Stimulated activated CD4-positive, alpha-beta T cell treated with anti-CD3 and anti-CD28 coated beads, Interleukin-12 subunit alpha, Interleukin-12 subunit beta, amount 100 ng/mL, for 24 hours (primary cell): ENCODE measurements at regions not wholly inside any gene's neighbourhood (a gene's known extent, or its start where the extent isn't known, plus 50 kb on each side); places are given as distances from the start of the nearest gene placed in this dataset.
"Not testable (repeated sequence)": the region's sequence is repeated elsewhere in the genome, so short reads cannot be mapped to it uniquely, and the experiment has no call there.

ENCODE experiments used
- DNase-seq, 2 experiments: peaks; one replicate each; pipeline ENCODE4 v3.0.0-alpha.2; 2020; ENCODE audit warnings: low read depth in 2 of 2

GRCh38 chr6:147909640-147910039 is 401.1 kb downstream of the SAMD5 start:
- DNase-seq: no peak

- DNase-seq: no peak
Measured at GRCh38 chr6:147910281-147910680, 401.8 kb downstream of the SAMD5 start.

- DNase-seq: no peak
Measured at GRCh38 chr6:147911057-147911456, 402.6 kb downstream of the SAMD5 start.

GRCh38 chr6:147911686-147912085 is 403.2 kb downstream of the SAMD5 start:
- no peak for DNase-seq

GRCh38 chr6:147922799-147923198 is 414.3 kb downstream of the SAMD5 start:
- DNase-seq: no peak

GRCh38 chr6:147924598-147924997 is 416.1 kb downstream of the SAMD5 start:
- no peak for DNase-seq

GRCh38 chr6:147925826-147926225 is 416.8 kb upstream of the SASH1 start:
- no peak for DNase-seq

- DNase-seq: no peak
Measured at GRCh38 chr6:147930745-147931144, 411.9 kb upstream of the SASH1 start.

GRCh38 chr6:147933224-147933623 is 409.4 kb upstream of the SASH1 start:
- DNase-seq: no peak

- no peak for DNase-seq
Measured at GRCh38 chr6:147935656-147936055, 407.0 kb upstream of the SASH1 start.

GRCh38 chr6:147936703-147937470 is 405.8 kb upstream of the SASH1 start:
- no peak for DNase-seq

- no peak for DNase-seq
Measured at GRCh38 chr6:147941143-147941542, 401.5 kb upstream of the SASH1 start.

- DNase-seq: no peak
Measured at GRCh38 chr6:147942363-147942762, 400.3 kb upstream of the SASH1 start.

GRCh38 chr6:147944122-147944521 is 398.5 kb upstream of the SASH1 start:
- no peak for DNase-seq

GRCh38 chr6:147947521-147947920 is 395.1 kb upstream of the SASH1 start:
- DNase-seq: no peak

- DNase-seq: no peak
Measured at GRCh38 chr6:147949981-147950622, 392.5 kb upstream of the SASH1 start.

GRCh38 chr6:147950623-147950987 is 392.0 kb upstream of the SASH1 start:
- no peak for DNase-seq

- DNase-seq: no peak
Measured at GRCh38 chr6:147951726-147952125, 390.9 kb upstream of the SASH1 start.

- no peak for DNase-seq
Measured at GRCh38 chr6:147954938-147955337, 387.7 kb upstream of the SASH1 start.

GRCh38 chr6:147958683-147959082 is 384.0 kb upstream of the SASH1 start:
- DNase-seq: no peak

- DNase-seq: no peak
Measured at GRCh38 chr6:147961481-147962141, 381.0 kb upstream of the SASH1 start.

GRCh38 chr6:147965448-147965847 is 377.2 kb upstream of the SASH1 start:
- not testable (repeated sequence) for DNase-seq

- DNase-seq: no peak
Measured at GRCh38 chr6:147970970-147971369, 371.7 kb upstream of the SASH1 start.
